MM.1S (cell line): ENCODE measurements at regions not wholly inside any gene's neighbourhood (a gene's known extent, or its start where the extent isn't known, plus 50 kb on each side); places are given as distances from the start of the nearest gene placed in this dataset.

Source experiments
- CTCF ChIP-seq: fragments of 300-600 bp; sonication (generic); IDR thresholded peaks from 2 replicates; pipeline ENCODE4 v1.5.1; 2016; ENCODE audit warnings: antibody characterized with exemption, low read length, mixed read lengths
- EZH2 ChIP-seq: fragments of 300-600 bp; sonication (generic); optimal IDR thresholded peaks from 2 replicates; pipeline ENCODE3; 2017; ENCODE audit warnings: low read depth, mild to moderate bottlenecking, antibody characterized with exemption, low read length, mixed read lengths
- EZH2phosphoT487 ChIP-seq: fragments of 300-600 bp; sonication (generic); IDR thresholded peaks from 2 replicates; pipeline ENCODE4 v1.6.1; 2018; ENCODE audit warnings: antibody characterized with exemption, low read length

- TF ChIP-seq CTCF (no peak), EZH2 (no peak), EZH2phosphoT487 (no peak)
Observed at GRCh38 chr10:6649903-6650302, 69.8 kb upstream of the PRKCQ start.
